ENCODE measurements at regions not wholly inside any gene's neighbourhood (a gene's known extent, or its start where the extent isn't known, plus 50 kb on each side); places are given as distances from the start of the nearest gene placed in this dataset.

GRCh38 chr11:42098075-42098474 lies 638.6 kb upstream of the LRRC4C start:
- no peak for TF ChIP-seq CTCF (IDR thresholded peaks at IDR 0.05)
- TF ChIP-seq POLR2A (IDR thresholded peaks at IDR 0.05), result no peak

Data from gastroesophageal sphincter (tissue), 3 donors.